Amygdala (tissue), 56 donors: ENCODE measurements at regions not wholly inside any gene's neighbourhood (a gene's known extent, or its start where the extent isn't known, plus 50 kb on each side); places are given as distances from the start of the nearest gene placed in this dataset.
"Not testable (repeated sequence)": the region's sequence is repeated elsewhere in the genome, so short reads cannot be mapped to it uniquely, and the experiment has no call there.

Experiments used
- DNase-seq, 56 donors: peaks; one replicate each; lab custom pipeline; 2025; lab: John Stamatoyannopoulos, UW

DNA sequence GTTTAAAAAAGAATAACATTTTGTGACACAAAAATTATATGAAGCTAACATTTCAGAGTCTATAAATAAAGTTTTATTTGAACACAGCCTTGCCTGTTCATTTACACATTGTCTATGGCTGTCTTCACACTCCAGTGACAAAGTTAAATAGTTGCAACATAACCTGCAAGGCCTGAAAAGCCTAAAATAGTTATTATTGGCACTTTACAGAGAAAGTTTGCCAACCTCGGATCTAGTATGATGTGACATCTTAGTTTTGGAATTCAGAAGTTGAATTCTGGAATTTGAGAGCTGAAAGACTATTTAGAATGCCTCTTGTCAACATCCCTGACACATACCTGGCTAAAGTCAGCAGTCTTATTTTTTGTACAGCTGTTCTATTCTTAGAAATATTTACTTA lies 68.3 kb downstream of the DYRK2 start:
- DNase-seq: no peak

DNA sequence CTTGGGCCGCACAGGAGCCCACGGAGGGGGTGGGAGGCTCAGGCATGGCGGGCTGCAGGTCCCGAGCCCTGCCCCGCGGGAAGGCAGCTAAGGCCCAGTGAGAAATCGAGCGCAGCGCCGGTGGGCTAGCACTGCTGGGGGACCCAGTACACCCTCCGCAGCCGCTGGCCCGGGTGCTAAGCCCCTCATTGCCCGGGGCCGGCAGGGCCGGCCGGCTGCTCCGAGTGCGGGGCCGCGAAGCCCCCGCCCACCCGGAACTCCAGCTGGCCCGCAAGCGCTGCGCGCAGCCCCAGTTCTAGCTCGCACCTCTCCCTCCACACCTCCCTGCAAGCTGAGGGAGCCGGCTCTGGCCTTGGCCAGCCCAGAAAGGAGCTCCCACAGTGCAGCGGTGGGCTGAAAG lies 70.8 kb downstream of the DYRK2 start:
- not testable (repeated sequence) for DNase-seq

DNA sequence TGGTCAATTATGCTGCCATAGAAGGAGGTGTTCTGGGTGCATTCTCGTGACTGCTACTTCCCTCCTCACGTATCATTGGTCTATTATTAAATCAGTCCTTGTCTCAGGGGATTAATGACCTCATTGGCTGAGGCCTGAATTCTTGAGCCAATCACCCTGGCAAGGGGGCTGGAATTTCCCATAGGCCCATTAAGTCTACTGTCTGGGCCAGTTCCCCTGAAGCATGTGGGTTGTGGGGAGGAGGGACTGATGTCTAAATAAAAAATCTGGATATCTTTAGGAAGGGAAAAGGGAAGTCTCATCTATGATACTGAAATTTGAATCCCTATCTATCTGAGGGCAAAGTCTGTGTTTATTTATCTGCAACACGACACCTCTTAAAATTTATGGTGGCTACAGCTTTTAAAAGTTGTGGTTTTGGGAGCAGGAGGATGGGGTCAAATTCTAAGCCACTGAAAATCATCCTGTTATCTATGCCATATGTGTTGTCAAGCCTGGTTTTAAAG lies 71.9 kb downstream of the DYRK2 start:
- no peak for DNase-seq

GRCh38 chr12:67721248-67721647 lies 72.7 kb downstream of the DYRK2 start:
- DNase-seq: peak in 1 of 56 donors; percentile 5

- no peak for DNase-seq
Measured at GRCh38 chr12:67722296-67722695, 73.8 kb downstream of the DYRK2 start.

GRCh38 chr12:67726868-67727267 lies 78.3 kb downstream of the DYRK2 start:
- DNase-seq: no peak

DNA sequence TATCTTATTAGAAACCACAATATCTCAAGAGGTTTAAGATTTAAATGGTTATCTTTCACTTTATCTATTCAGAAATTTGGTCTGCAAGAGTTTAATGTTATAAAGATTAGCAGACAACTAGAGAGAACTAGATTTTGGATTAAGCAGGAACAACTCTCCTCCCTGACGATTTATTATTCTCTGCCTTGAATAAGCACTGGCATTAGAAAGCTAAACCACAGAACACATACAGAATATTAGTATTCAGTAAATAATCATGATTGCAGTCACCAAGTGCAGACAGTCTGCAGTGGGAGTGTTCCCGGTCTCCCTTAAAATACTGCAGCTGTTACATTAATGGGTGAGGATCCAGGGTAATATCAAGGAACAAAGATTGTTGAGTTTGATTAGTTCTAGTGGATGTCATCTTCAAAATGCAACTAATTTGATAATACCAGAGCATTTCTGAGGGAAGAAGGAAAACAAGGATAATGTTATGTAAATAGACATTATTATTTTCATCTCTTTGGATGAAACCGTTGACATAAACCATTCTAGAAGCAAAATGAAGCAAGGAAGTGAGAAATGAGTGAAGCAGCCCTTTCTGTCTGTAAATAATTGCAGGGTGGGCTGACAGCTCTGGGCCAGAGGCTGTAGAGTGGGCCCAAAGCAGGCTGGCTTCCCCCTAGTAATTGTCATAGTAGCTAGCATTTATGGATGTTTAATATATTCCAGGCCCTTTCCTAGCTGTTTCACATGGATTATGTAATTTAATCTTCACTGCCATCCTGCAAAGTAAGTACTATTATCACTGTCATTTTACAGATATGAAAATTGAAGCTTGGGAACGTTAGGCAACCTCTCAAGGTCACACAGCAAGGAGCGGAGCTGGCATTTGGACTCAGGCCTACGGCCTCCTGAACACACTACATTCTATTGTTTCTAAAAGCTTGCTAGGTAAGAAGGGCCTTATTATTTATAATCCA lies 79.4 kb downstream of the DYRK2 start:
- DNase-seq: no peak

DNA sequence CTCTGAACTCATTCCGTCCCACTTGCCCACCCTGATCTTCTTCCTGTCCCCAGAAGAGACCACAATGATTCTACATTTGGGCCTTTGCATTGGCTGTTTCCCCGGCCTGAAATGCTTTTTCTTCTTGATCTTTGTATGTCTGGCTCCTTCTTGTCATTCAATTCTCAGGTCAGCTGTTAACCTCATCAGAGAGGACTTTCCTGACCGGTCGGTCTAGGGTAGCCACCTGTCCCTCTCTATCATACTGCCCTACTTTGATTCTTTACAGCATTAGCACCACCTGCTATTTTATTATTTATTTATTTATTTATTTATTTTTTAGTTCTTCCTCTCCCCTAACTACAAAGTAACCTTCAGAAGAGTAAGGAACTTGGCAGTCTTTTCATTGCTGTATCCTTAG lies 84.3 kb downstream of the DYRK2 start:
- DNase-seq: no peak

- DNase-seq: no peak
Measured at GRCh38 chr12:67735868-67736267, 87.3 kb downstream of the DYRK2 start.

DNA sequence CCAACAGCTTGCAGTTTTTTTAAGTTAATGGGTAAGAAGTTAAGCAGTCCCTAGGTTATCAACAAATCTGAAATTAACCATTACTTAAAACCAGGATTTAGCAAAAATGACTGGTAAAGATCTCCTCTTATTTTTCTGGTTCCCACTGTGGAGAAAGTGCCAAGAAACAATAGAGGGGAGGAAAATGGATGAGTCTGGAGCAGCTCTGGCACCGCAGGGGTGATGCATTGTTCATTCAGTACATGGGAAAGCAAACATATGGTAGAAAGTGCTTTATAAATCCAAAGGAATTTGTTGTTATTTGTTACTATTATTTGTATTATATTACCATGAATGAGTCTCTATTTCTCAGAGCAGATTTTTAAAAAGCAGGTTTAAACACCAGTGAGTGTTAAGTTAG lies 92.2 kb downstream of the DYRK2 start:
- DNase-seq: no peak

DNA sequence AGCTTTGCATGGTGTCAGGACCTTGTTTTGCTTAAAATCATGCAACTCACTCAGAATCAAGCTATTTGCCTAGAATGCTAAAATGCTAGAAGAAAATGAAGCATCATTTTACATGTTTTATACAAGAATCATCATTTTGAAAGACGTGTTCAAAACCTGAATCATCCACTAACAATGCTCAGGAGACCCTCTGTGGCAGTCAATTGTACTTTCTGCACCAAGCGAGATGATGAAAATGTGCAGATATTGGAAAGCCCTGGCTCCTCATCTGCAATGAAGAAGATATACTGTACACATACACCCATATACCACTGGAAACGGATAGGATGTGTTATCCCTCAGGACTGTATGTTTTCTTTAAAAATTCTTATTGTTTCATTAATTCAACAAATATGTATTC lies 92.7 kb downstream of the DYRK2 start:
- DNase-seq: no peak

- no peak for DNase-seq
Measured at GRCh38 chr12:67742461-67742860, 93.9 kb downstream of the DYRK2 start.

- no peak for DNase-seq
Measured at GRCh38 chr12:67747869-67748742, 99.6 kb downstream of the DYRK2 start.

- DNase-seq: no peak
Measured at GRCh38 chr12:67748743-67749040, 100.1 kb downstream of the DYRK2 start.

- DNase-seq: no peak
Measured at GRCh38 chr12:67750513-67751183, 102.1 kb downstream of the DYRK2 start.

- DNase-seq: no peak
Measured at GRCh38 chr12:67751381-67751928, 102.9 kb downstream of the DYRK2 start.

DNA sequence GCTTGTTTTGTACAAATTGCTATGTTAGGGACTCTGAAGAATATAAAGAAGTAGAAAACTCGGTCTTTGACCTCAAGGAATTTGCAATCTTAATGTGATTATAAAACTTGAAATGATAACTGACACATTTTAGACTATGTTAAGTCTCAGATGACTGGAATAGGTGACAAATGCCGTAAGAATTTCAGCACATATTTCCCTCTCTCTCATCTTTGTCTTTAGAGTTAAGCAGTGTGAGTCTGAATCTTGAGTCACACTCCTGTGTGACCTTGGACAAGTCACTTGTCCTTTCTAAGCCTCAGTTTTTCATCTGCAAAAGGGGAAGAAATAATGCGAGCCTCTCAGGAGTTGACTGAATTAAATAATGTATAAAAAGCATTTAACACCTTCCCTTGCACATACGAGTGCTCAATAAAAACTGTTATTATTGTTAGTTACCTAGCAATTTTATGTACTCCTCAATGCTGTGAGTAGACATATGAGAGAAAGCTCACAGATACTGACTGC lies 103.7 kb downstream of the DYRK2 start:
- DNase-seq: no peak

- DNase-seq: no peak
Measured at GRCh38 chr12:67754933-67755697, 106.6 kb downstream of the DYRK2 start.

GRCh38 chr12:67757651-67758050 lies 109.1 kb downstream of the DYRK2 start:
- no peak for DNase-seq

DNA sequence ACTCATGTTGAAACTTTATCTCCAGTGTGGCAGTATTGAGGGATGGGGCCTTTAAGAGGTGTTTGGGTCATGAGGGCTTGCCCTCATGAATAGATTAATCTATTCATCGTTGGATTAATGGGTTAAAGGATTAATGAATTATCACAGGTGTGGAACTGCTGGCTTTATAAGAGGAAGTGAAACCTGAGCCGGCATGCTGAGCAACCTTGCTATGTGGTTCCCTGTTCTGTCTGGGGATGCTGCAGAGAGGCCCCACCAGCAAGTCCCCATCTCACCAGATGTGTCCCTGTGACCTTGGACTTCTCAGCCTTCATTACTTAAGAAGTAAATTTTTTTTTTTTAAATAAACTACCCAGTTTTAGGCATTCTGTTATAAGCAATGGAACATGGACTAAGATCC lies 109.6 kb downstream of the DYRK2 start:
- no peak for DNase-seq
